Loucy (cell line): ENCODE measurements at regions not wholly inside any gene's neighbourhood (a gene's known extent, or its start where the extent isn't known, plus 50 kb on each side); places are given as distances from the start of the nearest gene placed in this dataset.

Experiments used
- EZH2phosphoT487 ChIP-seq: fragments of 200-600 bp; IDR thresholded peaks from 2 replicates; pipeline ENCODE4 v1.6.1; 2018; ENCODE audit warnings: antibody characterized with exemption, mild to moderate bottlenecking, moderate library complexity, borderline replicate concordance
- TF ChIP-seq, protein P1 (sequence below): fragments of 200-600 bp; sonication (generic); conservative IDR thresholded peaks from 2 replicates; pipeline ENCODE4 v1.5.1; 2014; ENCODE audit warnings: mild to moderate bottlenecking, antibody characterized with exemption, low read length

- TF ChIP-seq, protein P1, sequence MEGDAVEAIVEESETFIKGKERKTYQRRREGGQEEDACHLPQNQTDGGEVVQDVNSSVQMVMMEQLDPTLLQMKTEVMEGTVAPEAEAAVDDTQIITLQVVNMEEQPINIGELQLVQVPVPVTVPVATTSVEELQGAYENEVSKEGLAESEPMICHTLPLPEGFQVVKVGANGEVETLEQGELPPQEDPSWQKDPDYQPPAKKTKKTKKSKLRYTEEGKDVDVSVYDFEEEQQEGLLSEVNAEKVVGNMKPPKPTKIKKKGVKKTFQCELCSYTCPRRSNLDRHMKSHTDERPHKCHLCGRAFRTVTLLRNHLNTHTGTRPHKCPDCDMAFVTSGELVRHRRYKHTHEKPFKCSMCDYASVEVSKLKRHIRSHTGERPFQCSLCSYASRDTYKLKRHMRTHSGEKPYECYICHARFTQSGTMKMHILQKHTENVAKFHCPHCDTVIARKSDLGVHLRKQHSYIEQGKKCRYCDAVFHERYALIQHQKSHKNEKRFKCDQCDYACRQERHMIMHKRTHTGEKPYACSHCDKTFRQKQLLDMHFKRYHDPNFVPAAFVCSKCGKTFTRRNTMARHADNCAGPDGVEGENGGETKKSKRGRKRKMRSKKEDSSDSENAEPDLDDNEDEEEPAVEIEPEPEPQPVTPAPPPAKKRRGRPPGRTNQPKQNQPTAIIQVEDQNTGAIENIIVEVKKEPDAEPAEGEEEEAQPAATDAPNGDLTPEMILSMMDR: no peak
- no peak for TF ChIP-seq EZH2phosphoT487
Measured at GRCh38 chr14:98752660-98753059, 519.3 kb downstream of the BCL11B start.
